Left lung (tissue), 4 donors: ENCODE measurements at regions not wholly inside any gene's neighbourhood (a gene's known extent, or its start where the extent isn't known, plus 50 kb on each side); places are given as distances from the start of the nearest gene placed in this dataset.

Experiments
- ATAC-seq: fragments of 200-7000 bp; cut with Tn5 transposase; one replicate; pipeline ENCODE4 v1.9.1; 2020; ENCODE audit warnings: moderate library complexity
- DNase-seq, 4 donors: peaks; one replicate each; pipeline ENCODE4 v3.0.0-alpha.2; 2013 to 2020
- H3K27ac ChIP-seq, 2 donors: fragments of 200-600 bp; sonication (generic) in 1 of 2; one replicate each; pipeline versions ENCODE4 v1.5.0 to v1.8.0; 2020 to 2021
- H3K27me3 ChIP-seq, 2 donors: fragments of 200-600 bp; sonication (generic) in 1 of 2; one replicate each; pipeline versions ENCODE4 v1.5.0 to v1.8.0; 2020 to 2021
- H3K36me3 ChIP-seq, 2 donors: fragments of 200-600 bp; sonication (generic) in 1 of 2; one replicate each; pipeline versions ENCODE4 v1.5.0 to v1.8.0; 2020 to 2021
- H3K4me1 ChIP-seq, 2 donors: fragments of 200-600 bp; one replicate each; pipeline ENCODE4 v1.8.0; 2021
- H3K4me3 ChIP-seq, 2 donors: fragments of 200-600 bp; sonication (generic) in 1 of 2; one replicate each; pipeline versions ENCODE4 v1.5.0 to v1.8.0; 2020 to 2021; ENCODE audit warnings: mild to moderate bottlenecking in 1 of 2
- H3K9me3 ChIP-seq, 2 donors: fragments of 200-600 bp; sonication (generic) in 1 of 2; one replicate each; pipeline versions ENCODE4 v1.5.0 to v1.8.0; 2020 to 2021
- CTCF ChIP-seq, 2 donors: fragments of 200-600 bp; sonication (generic) in 1 of 2; IDR thresholded peaks; one replicate each; pipeline versions ENCODE4 v1.5.0 to v1.8.0; 2021; ENCODE audit warnings: antibody characterized with exemption in 2 of 2
- intact Hi-C, 2 donors: fragments of 100-400 bp; cut with DNase I; formaldehyde crosslinking; loops; one replicate each; pipeline versions ENCODE4 v1.11.2 to v1.14.2; 2022
- donor health status: DM: no; HTN: yes; CAD: no.
- donor health status: DM: no; HTN: no; CAD: no.

GRCh38 chr20:39130627-39131026, 168.5 kb downstream of the DHX35 start:
- TF ChIP-seq CTCF (IDR thresholded peaks at IDR 0.05) = no peak
- no peak for ATAC-seq

GRCh38 chr20:39129523-39129922, 167.4 kb downstream of the DHX35 start:
- ATAC-seq = no peak
- H3K4me3 ChIP-seq = no peak overlapping the region

More at GRCh38 chr20:39130627-39131026, 168.5 kb downstream of the DHX35 start:
- Histone ChIP-seq H3K4me1 (no peaks in the 10 kb centered on the region), H3K27ac (no peak overlapping the region), H3K36me3 (no peaks in the 10 kb centered on the region), H3K4me3 (no peak overlapping the region), H3K9me3 (no peaks in the 10 kb centered on the region), H3K27me3 (no peaks in the 10 kb centered on the region)
- no peak for DNase-seq
- intact Hi-C loops = no loop called here

GRCh38 chr20:39124064-39124463, 161.9 kb downstream of the DHX35 start:
- Histone ChIP-seq H3K4me1 (no peaks in the 10 kb centered on the region), H3K36me3 (no peaks in the 10 kb centered on the region), H3K4me3 (no peak overlapping the region), H3K27me3 (peaks cover 0 to 10% of the 10 kb centered on the region in 2 donors), H3K9me3 (no peaks in the 10 kb centered on the region), H3K27ac (no peak overlapping the region)
- intact Hi-C loops = no loop called here
- DNase-seq (no peak), ATAC-seq (no peak)
- TF ChIP-seq CTCF (IDR thresholded peaks at IDR 0.05) = no peak

More at GRCh38 chr20:39129523-39129922, 167.4 kb downstream of the DHX35 start:
- Histone ChIP-seq H3K27me3 (no peaks in the 10 kb centered on the region), H3K36me3 (no peaks in the 10 kb centered on the region), H3K9me3 (no peaks in the 10 kb centered on the region), H3K4me1 (no peaks in the 10 kb centered on the region), H3K27ac (no peak overlapping the region)
- no peak for DNase-seq
- intact Hi-C loops = no loop called here
- TF ChIP-seq CTCF (IDR thresholded peaks at IDR 0.05) = no peak

- Histone ChIP-seq H3K27ac (no peak overlapping the region), H3K4me1 (no peaks in the 10 kb centered on the region), H3K4me3 (no peak overlapping the region), H3K27me3 (peaks cover 0 to 10% of the 10 kb centered on the region in 2 donors), H3K9me3 (no peaks in the 10 kb centered on the region), H3K36me3 (no peaks in the 10 kb centered on the region)
- no peak for ATAC-seq
- TF ChIP-seq CTCF (IDR thresholded peaks at IDR 0.05) = no peak
- intact Hi-C loops = no loop called here
- DNase-seq = no peak
Observed at GRCh38 chr20:39123185-39123557, 161.0 kb downstream of the DHX35 start.

- Histone ChIP-seq H3K9me3 (peaks cover 0 to 5% of the 10 kb centered on the region in 2 donors), H3K4me1 (no peaks in the 10 kb centered on the region), H3K27me3 (peaks cover 0 to 24% of the 10 kb centered on the region in 2 donors), H3K36me3 (no peaks in the 10 kb centered on the region), H3K27ac (no peak overlapping the region), H3K4me3 (no peak overlapping the region)
- TF ChIP-seq CTCF (IDR thresholded peaks at IDR 0.05) = no peak
- ATAC-seq (no peak), DNase-seq (no peak)
- intact Hi-C loops = loop anchor here in 1 of 2 donors (10.0 kb wide), 1 partner anchor 317 kb away; no protein-coding TSS in a partner anchor
Observed at GRCh38 chr20:39117491-39117890, 155.3 kb downstream of the DHX35 start.
